Keratinocyte (primary cell): ENCODE measurements at regions not wholly inside any gene's neighbourhood (a gene's known extent, or its start where the extent isn't known, plus 50 kb on each side); places are given as distances from the start of the nearest gene placed in this dataset.

Experiments
- CTCF ChIP-seq, 3 experiments: IDR thresholded peaks in 1 of 3; conservative IDR thresholded peaks in 1 of 3; optimal IDR thresholded peaks in 1 of 3; 2 replicates in 2 of 3; 3 replicates in 1 of 3; pipeline versions ENCODE3 to v1.5.1; 2011; ENCODE audit warnings: low read length in 3 of 3, mild to moderate bottlenecking in 3 of 3, moderate library complexity in 2 of 3, control low read depth in 1 of 3, inconsistent platforms in 1 of 3; ENCODE audit not compliant: insufficient read depth in 2 of 3; ENCODE audit errors: extremely low read depth in 1 of 3
- EZH2 ChIP-seq: IDR thresholded peaks from one replicate; pipeline ENCODE4 v1.6.1; 2012; ENCODE audit warnings: inconsistent platforms, mild to moderate bottlenecking, low read length, moderate library complexity

GRCh38 chr1:101150670-101151069 lies 86.1 kb upstream of the S1PR1 start:
- TF ChIP-seq EZH2 (no peak), CTCF (optimal IDR thresholded peaks at IDR 0.05 in 1 of 3, IDR thresholded peaks at IDR 0.05 in 1 of 3, conservative IDR thresholded peaks at IDR 0.05 in 1 of 3; ENCODE audit: extremely low read depth in 1 of 3, insufficient read depth in 2 of 3, low read length in 3 of 3) (no peak)
